Bronchial epithelial cell (primary cell): ENCODE measurements at regions not wholly inside any gene's neighbourhood (a gene's known extent, or its start where the extent isn't known, plus 50 kb on each side); places are given as distances from the start of the nearest gene placed in this dataset.

Experiments used
- DNase-seq: peaks from one replicate; pipeline ENCODE4 v3.0.0-alpha.2; 2010; ENCODE audit warnings: low read depth
- FAIRE-seq: peaks from 2 replicates; lab custom pipeline; 2011; peaks lifted over from hg19 to GRCh38; lab: Jason Lieb, UNC
- H3K27me3 ChIP-seq: 2 replicates; pipeline ENCODE4 v1.5.1; 2011; ENCODE audit warnings: low read length; ENCODE audit not compliant: control insufficient read depth, insufficient read depth
- H3K36me3 ChIP-seq: 2 replicates; pipeline ENCODE4 v1.5.1; 2011; ENCODE audit warnings: low read length; ENCODE audit not compliant: control insufficient read depth, insufficient read depth
- H3K4me3 ChIP-seq: 2 replicates; pipeline ENCODE4 v1.5.1; 2011; ENCODE audit warnings: mild to moderate bottlenecking, low read depth, low read length, control low read depth
- TF ChIP-seq, protein P1 (sequence below): IDR thresholded peaks from 2 replicates; pipeline ENCODE4 v1.5.1; 2011; ENCODE audit warnings: mild to moderate bottlenecking, moderate library complexity, low read length, control low read depth, inconsistent platforms; ENCODE audit not compliant: insufficient read depth, severe bottlenecking

DNA sequence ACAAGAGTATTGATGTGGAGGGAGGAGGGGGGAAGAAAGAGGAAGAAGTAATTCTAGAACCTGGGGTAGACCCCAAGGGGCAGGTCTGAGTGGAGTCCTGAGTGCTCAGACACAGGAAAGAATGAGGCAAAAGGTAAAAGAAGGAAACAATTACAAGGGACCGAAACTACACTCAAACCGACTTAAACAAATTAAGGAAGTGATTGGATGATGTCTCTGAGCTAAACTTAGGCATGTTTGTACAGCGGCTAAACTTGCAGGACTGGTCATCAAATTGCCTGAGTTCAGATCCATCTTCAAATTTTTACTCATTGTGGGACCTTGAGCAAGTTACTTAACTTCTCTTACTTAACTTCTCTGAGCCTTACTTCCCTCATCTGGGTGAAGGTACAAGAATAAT is 86.3 kb upstream of the LRRC55 start:
- no peak for FAIRE-seq
- TF ChIP-seq, protein P1, sequence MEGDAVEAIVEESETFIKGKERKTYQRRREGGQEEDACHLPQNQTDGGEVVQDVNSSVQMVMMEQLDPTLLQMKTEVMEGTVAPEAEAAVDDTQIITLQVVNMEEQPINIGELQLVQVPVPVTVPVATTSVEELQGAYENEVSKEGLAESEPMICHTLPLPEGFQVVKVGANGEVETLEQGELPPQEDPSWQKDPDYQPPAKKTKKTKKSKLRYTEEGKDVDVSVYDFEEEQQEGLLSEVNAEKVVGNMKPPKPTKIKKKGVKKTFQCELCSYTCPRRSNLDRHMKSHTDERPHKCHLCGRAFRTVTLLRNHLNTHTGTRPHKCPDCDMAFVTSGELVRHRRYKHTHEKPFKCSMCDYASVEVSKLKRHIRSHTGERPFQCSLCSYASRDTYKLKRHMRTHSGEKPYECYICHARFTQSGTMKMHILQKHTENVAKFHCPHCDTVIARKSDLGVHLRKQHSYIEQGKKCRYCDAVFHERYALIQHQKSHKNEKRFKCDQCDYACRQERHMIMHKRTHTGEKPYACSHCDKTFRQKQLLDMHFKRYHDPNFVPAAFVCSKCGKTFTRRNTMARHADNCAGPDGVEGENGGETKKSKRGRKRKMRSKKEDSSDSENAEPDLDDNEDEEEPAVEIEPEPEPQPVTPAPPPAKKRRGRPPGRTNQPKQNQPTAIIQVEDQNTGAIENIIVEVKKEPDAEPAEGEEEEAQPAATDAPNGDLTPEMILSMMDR: no peak
- H3K4me3 ChIP-seq: no peak overlapping the region
- H3K36me3 ChIP-seq: no peaks in the 10 kb centered on the region
- no peaks in the 10 kb centered on the region for H3K27me3 ChIP-seq
- peak; percentile 77 for DNase-seq

DNA sequence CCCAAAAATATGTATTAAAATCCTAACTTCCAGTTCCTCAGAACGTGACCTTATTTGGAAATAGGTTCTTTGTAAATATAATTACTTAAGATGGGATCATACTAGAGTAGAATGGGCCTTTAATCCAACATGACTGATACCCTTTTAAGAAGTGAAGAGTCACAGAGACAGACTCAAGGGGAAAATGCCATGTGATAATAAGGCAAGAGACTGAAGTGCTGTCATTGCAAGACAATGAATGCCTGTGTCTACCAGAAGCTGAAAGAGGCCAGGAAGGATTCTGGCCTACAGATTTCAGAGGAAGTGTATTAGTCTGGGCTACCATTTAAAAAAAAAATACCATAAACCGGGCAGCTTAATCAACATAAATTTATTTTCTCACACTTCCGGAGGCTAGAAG is 85.9 kb upstream of the LRRC55 start:
- Histone ChIP-seq H3K4me3 (no peak overlapping the region), H3K36me3 (no peaks in the 10 kb centered on the region), H3K27me3 (no peaks in the 10 kb centered on the region)
- no peak for FAIRE-seq
- TF ChIP-seq, protein P1: no peak
- no peak for DNase-seq

DNA sequence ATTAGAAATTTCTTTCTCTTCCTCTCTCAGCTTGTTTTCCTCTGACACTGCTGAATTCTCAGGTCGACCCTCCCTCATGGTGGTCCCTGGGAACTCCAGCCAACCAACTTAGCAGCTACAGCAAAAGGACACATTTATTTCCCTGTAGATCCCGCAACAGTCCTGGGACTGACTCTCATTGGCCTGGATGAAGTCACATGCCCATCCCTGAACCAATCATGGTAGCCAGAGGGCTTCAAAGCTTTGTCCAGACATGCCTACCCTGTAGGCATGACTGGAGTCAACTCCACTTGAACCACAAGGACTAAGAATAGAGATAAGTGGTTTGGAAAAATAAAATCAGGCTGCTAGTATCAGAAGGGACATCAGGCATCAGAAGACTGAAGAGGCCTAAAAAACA is 84.6 kb upstream of the LRRC55 start:
- FAIRE-seq (no peak), DNase-seq (no peak)
- H3K27me3 ChIP-seq: peaks cover 2% of the 10 kb centered on the region
- no peaks in the 10 kb centered on the region for H3K36me3 ChIP-seq
- H3K4me3 ChIP-seq: no peak overlapping the region
- TF ChIP-seq, protein P1: no peak

DNA sequence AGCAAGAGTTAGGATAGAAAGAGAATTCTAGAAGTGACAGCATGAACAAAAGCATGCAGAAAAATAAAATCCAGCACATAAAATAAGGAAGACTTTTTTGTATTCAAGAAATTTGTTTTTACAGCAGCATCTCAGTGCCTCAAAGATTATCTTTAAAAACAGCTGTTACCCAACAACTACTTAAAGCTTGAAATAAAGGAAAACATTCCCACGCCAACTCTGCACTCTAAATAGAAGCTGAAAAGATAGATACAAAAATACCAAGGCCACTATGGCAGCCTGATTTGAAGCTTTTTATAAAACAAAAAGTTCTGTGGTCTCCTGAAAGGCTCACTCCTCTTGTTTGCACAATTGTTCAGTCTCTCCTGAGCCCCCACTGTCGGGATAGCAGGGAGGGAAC is 83.6 kb upstream of the LRRC55 start:
- Histone ChIP-seq H3K36me3 (no peaks in the 10 kb centered on the region), H3K4me3 (no peak overlapping the region), H3K27me3 (peaks cover 2% of the 10 kb centered on the region)
- FAIRE-seq (no peak), DNase-seq (no peak)
- TF ChIP-seq, protein P1: no peak

DNA sequence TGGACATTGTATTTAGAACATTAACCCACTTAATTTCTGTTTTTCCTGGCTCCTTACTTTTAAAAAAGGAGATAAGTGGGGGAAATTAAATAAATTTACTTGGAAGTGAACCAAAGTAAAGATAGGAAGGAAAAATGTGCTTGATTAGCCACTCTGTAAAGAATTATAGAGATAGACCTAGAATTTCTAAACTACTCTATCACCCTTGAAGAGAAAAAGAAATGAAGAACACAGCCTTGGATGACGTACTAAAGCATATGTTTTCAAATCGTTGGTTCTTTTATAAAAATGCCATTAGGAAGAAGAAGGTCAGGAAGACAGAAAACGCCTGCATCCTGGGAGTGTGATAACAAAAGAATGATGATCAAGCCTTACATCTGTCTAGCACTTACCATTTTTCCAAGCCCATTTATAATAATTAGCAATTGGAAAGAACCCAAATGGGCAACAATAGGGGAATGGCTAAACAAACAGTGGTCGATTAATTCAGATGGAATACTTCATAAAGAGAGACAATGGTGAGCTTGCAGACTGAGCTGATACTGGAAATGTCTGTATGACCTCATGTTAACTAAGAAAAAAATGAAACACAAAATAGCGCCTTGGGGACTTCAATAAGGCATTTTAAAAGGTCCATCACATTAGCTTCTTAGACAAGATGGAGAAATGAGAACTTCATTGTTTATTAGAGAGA is 81.0 kb upstream of the LRRC55 start:
- FAIRE-seq (no peak), DNase-seq (no peak)
- H3K4me3 ChIP-seq: no peak overlapping the region
- TF ChIP-seq, protein P1: no peak
- H3K36me3 ChIP-seq: no peaks in the 10 kb centered on the region
- peaks cover 2% of the 10 kb centered on the region for H3K27me3 ChIP-seq

DNA sequence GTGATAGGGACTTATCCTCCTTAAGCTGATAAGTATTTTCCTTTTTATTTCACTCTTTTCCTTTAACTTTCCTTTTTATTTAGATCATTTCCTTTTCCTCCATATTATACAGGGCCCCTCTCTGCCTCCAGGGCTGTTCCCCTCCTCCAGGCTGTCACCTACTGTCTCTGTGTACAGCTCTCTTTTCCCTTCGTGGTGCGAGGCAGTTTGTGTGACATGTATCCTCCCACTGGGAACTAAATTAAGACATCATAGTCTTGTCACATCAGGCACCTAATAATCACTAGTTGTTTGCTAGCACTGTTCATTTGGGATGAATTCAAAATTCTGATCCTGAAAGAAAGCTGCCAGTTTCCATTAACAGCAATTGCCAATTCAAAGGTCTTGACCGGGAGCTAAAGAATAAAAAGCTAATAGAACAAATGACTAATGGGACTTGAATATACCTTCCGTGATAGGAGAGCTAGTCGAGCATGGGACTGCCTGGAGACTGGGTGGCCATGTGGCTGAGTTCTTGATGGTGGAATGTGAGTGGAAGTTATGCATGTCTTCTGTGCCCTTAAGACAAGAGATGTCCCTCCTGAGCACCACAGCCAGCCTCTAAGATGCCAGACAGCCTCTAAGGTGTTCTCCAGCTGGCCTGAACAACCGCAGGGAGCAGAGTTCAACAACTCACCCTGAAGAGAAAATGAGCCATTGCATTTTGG is 77.7 kb upstream of the LRRC55 start:
- TF ChIP-seq, protein P1: no peak
- DNase-seq (no peak), FAIRE-seq (no peak)
- Histone ChIP-seq H3K4me3 (no peak overlapping the region), H3K36me3 (no peaks in the 10 kb centered on the region), H3K27me3 (peaks cover 2% of the 10 kb centered on the region)
